GM23248 (cell line): ENCODE measurements at regions not wholly inside any gene's neighbourhood (a gene's known extent, or its start where the extent isn't known, plus 50 kb on each side); places are given as distances from the start of the nearest gene placed in this dataset.

Source experiments
- EZH2 ChIP-seq: fragments of 200-600 bp; sonication (generic); IDR thresholded peaks from 2 replicates; pipeline ENCODE4 v1.6.1; 2018; ENCODE audit warnings: antibody characterized with exemption, mild to moderate bottlenecking; ENCODE audit not compliant: insufficient read depth, poor library complexity, severe bottlenecking
- EZH2phosphoT487 ChIP-seq: fragments of 200-600 bp; sonication (generic); IDR thresholded peaks from 2 replicates; pipeline ENCODE4 v1.6.1; 2018; ENCODE audit warnings: antibody characterized with exemption, moderate library complexity, mild to moderate bottlenecking, low read depth; ENCODE audit not compliant: insufficient read depth

DNA sequence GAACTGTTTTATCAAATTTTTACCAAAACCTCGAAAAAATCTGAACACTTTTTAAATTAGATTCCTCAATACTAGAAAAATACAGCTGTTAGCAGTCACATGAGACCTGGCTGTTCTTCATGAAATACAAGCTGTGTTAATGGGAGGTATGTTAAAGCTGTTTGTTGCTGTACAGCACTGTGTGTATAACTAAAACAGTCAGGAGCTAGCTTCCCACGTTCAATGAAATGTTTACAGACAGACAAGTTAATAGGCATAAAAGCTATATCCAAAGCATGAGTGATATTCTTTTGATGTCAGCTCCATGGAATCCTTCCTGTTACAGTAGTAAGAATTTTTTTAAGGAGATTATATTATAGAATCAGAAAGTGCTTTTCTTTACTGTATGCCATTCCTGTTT is 223.2 kb upstream of the FOXD3 start:
- TF ChIP-seq EZH2phosphoT487 (no peak), EZH2 (no peak)
